Fibroblast of lung (primary cell): ENCODE measurements at regions not wholly inside any gene's neighbourhood (a gene's known extent, or its start where the extent isn't known, plus 50 kb on each side); places are given as distances from the start of the nearest gene placed in this dataset.

ENCODE experiments used
- DNase-seq, 2 donors: peaks; one replicate each; pipeline versions ENCODE4 v3.0.0 to v3.0.0-alpha.2; 2010; ENCODE audit warnings: low read depth in 2 of 2
- H2AFZ ChIP-seq: 2 replicates; pipeline ENCODE4 v1.5.1; 2012; ENCODE audit warnings: low read length, control low read depth, inconsistent platforms
- H3K27ac ChIP-seq: 2 replicates; pipeline ENCODE4 v1.5.1; 2011; ENCODE audit warnings: low read length, control low read depth; ENCODE audit not compliant: insufficient read depth
- H3K27me3 ChIP-seq: 2 replicates; pipeline ENCODE4 v1.5.1; 2011; ENCODE audit warnings: mild to moderate bottlenecking, low read length; ENCODE audit not compliant: control insufficient read depth, insufficient read depth
- H3K36me3 ChIP-seq: 2 replicates; pipeline ENCODE4 v1.5.1; 2011; ENCODE audit warnings: low read length; ENCODE audit not compliant: control insufficient read depth, insufficient read depth
- H3K4me1 ChIP-seq: 2 replicates; pipeline ENCODE4 v1.5.1; 2011; ENCODE audit warnings: low read length; ENCODE audit not compliant: control insufficient read depth, insufficient read depth; ENCODE audit errors: extremely low read depth
- H3K4me2 ChIP-seq: 2 replicates; pipeline ENCODE4 v1.5.1; 2011; ENCODE audit warnings: low read length, control low read depth; ENCODE audit not compliant: insufficient read depth; ENCODE audit errors: extremely low read depth
- H3K4me3 ChIP-seq, 4 experiments: fragments of 200-600 bp in 1 of 4; sonication (generic) in 1 of 4; replicated peaks in 1 of 4; 2 replicates each; pipeline ENCODE4 v1.5.1; 2011 to 2016; ENCODE audit warnings: low read length in 4 of 4, low read depth in 3 of 4, mild to moderate bottlenecking in 3 of 4, control low read depth in 2 of 4, inconsistent platforms in 1 of 4, mixed read lengths in 1 of 4; ENCODE audit not compliant: insufficient read depth in 1 of 4; ENCODE audit errors: control extremely low read depth in 1 of 4
- H3K79me2 ChIP-seq: 2 replicates; pipeline ENCODE4 v1.5.1; 2012; ENCODE audit warnings: mild to moderate bottlenecking, low read length, inconsistent platforms; ENCODE audit not compliant: control insufficient read depth, insufficient read depth
- H3K9ac ChIP-seq: 2 replicates; pipeline ENCODE4 v1.5.1; 2011; ENCODE audit warnings: mild to moderate bottlenecking, low read length, control low read depth; ENCODE audit not compliant: insufficient read depth
- H3K9me3 ChIP-seq: 2 replicates; pipeline ENCODE4 v1.5.1; 2012; ENCODE audit warnings: low read depth, low read length; ENCODE audit not compliant: control insufficient read depth, insufficient read depth
- H4K20me1 ChIP-seq: 2 replicates; pipeline ENCODE4 v1.5.1; 2011; ENCODE audit warnings: low read length; ENCODE audit not compliant: control insufficient read depth, insufficient read depth; ENCODE audit errors: extremely low read depth
- CTCF ChIP-seq, 2 donors: IDR thresholded peaks in 1 of 2; conservative IDR thresholded peaks in 1 of 2; 1 replicate in 1 of 2; 2 replicates in 1 of 2; pipeline ENCODE4 v1.5.1; 2011 to 2012; ENCODE audit warnings: low read length in 2 of 2, control low read depth in 1 of 2, inconsistent platforms in 1 of 2, low read depth in 1 of 2, mild to moderate bottlenecking in 1 of 2
- EZH2 ChIP-seq: IDR thresholded peaks from 2 replicates; pipeline ENCODE4 v1.5.1; 2012; ENCODE audit warnings: low read length, control low read depth, mild to moderate bottlenecking; ENCODE audit errors: missing control alignments

GRCh38 chr2:120956486-120957156, 221.0 kb downstream of the GLI2 start:
- no peaks in the 10 kb centered on the region for H3K27me3 ChIP-seq
- H3K9ac ChIP-seq: no peak overlapping the region
- H3K4me2 ChIP-seq: no peak overlapping the region
- H3K4me3 ChIP-seq: no peak overlapping the region
- H3K27ac ChIP-seq: no peak overlapping the region
- no peak for DNase-seq
- peaks cover 6% of the 10 kb centered on the region for H3K36me3 ChIP-seq
- no peaks in the 10 kb centered on the region for H3K4me1 ChIP-seq
- H3K9me3 ChIP-seq: no peaks in the 10 kb centered on the region
- H2AFZ ChIP-seq: no peak overlapping the region
- H4K20me1 ChIP-seq: no peaks in the 10 kb centered on the region
- TF ChIP-seq EZH2 (no peak), CTCF (conservative IDR thresholded peaks at IDR 0.05 in 1 of 2, IDR thresholded peaks at IDR 0.05 in 1 of 2; ENCODE audit: low read depth in 1 of 2, low read length in 2 of 2) (no peak)
- H3K79me2 ChIP-seq: no peaks in the 10 kb centered on the region

- no peaks in the 10 kb centered on the region for H3K79me2 ChIP-seq
- no peak overlapping the region for H3K4me3 ChIP-seq
- no peak overlapping the region for H3K4me2 ChIP-seq
- no peak overlapping the region for H3K9ac ChIP-seq
- no peaks in the 10 kb centered on the region for H3K9me3 ChIP-seq
- no peak overlapping the region for H3K27ac ChIP-seq
- no peak for DNase-seq
- no peak overlapping the region for H2AFZ ChIP-seq
- no peaks in the 10 kb centered on the region for H3K4me1 ChIP-seq
- no peaks in the 10 kb centered on the region for H4K20me1 ChIP-seq
- TF ChIP-seq EZH2: no peak
- H3K36me3 ChIP-seq: peaks cover 6% of the 10 kb centered on the region
- no peaks in the 10 kb centered on the region for H3K27me3 ChIP-seq
Measured at GRCh38 chr2:120957905-120958304, 222.2 kb downstream of the GLI2 start.

DNA sequence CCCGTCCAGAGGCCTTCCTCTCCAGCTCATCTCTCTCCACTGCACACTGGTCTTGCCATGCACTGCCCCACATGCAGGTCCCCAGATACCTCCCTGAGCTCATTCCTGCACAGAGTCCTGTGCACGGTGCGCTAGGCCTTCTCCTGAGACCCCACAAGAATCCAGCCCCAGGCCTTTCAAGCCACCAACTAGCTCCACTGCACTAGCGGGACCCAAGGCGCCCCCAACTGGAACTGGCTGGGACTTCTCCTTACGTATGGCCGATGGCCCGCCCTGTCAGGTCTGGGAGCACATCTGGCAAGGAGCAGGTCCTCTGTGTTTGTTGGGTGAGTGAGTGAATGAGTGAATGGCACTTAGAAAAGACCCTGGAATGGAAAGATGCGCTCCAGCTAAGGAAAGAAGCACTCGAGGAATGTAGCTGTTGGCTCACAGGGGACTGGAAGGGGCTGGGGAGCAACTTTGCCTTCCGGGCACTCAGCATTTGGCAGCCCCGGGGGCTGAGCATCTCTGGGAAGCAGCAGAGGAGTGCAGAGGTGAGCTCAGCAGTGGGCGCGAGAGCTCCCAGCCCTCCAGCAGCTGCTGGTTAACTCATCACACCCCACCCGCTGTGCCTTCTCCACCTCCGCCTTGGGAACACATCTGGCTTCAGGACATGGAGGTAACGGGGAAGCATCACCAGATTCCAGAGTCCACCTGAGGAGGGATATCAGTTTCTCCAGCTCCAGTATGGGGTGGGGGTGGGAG, 223.1 kb downstream of the GLI2 start:
- no peak overlapping the region for H2AFZ ChIP-seq
- H3K9me3 ChIP-seq: no peaks in the 10 kb centered on the region
- DNase-seq: no peak
- H3K36me3 ChIP-seq: peaks cover 5% of the 10 kb centered on the region
- no peak overlapping the region for H3K4me2 ChIP-seq
- H3K27me3 ChIP-seq: no peaks in the 10 kb centered on the region
- no peaks in the 10 kb centered on the region for H3K79me2 ChIP-seq
- no peak overlapping the region for H3K4me3 ChIP-seq
- H4K20me1 ChIP-seq: no peaks in the 10 kb centered on the region
- no peak overlapping the region for H3K9ac ChIP-seq
- H3K27ac ChIP-seq: no peak overlapping the region
- peaks cover 7% of the 10 kb centered on the region for H3K4me1 ChIP-seq
- TF ChIP-seq CTCF (conservative IDR thresholded peaks at IDR 0.05 in 1 of 2, IDR thresholded peaks at IDR 0.05 in 1 of 2; ENCODE audit: low read depth in 1 of 2, low read length in 2 of 2) (peak; percentile 21 to 45), EZH2 (no peak)
